HG03103 (cell line): ENCODE measurements at regions not wholly inside any gene's neighbourhood (a gene's known extent, or its start where the extent isn't known, plus 50 kb on each side); places are given as distances from the start of the nearest gene placed in this dataset.

Experiments
- ATAC-seq: cut with Tn5 transposase; IDR thresholded peaks from one replicate; pipeline ENCODE4 v1.9.1; 2021; ENCODE audit warnings: low read depth; ENCODE audit not compliant: unreplicated experiment

DNA sequence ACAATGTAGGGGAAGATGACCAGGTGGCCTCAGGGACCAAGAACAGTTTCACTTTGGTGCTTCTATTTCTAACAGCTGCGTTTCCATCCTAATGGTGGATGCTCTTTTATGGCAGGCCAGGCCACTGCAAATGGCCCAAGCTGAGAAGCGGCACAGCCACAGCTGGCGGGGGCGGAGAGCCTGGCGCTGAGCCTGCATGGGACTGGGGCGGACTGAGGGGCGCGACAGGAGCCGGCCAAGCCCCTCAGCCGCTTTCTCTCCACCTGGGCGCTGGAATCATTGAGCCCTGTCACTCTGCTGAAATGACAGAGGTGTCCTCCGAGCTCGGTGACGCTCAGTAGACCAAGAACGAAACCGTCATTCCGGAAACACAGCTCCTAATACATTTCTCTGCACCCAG, 317.3 kb upstream of the PDE4D start:
- no peak for ATAC-seq

DNA sequence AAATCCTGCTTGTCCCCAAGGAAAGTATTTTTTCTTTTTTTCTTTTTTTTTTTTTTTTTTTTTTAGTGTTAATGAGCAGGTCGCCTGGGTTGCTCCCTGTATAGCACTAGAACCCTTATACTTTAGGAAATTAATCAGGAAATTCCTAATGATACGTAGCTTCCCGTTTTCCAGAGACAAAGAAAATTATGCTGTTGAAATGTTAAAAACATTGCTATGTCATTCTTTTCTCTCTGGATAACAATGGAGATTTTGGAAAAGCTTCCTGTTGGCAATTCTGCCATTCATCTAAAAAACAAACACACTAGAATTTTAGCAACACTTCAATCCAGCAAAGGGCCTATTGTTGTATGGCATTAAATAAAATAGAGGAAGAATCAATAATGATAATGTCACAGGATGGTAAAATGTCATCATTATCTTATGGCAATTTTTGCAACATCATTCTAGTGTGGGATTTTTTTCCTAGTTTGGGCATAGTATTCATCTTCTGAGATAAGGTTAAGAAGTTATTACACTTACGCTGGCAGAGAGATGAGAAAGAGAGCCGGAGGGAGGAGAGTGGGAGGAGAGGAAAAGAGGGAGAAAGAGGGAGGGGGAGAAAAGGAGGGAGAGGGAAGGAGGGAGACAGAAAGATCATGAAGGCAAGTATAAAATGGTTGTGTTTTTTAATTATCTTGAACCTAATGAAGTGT, 315.8 kb upstream of the PDE4D start:
- no peak for ATAC-seq

DNA sequence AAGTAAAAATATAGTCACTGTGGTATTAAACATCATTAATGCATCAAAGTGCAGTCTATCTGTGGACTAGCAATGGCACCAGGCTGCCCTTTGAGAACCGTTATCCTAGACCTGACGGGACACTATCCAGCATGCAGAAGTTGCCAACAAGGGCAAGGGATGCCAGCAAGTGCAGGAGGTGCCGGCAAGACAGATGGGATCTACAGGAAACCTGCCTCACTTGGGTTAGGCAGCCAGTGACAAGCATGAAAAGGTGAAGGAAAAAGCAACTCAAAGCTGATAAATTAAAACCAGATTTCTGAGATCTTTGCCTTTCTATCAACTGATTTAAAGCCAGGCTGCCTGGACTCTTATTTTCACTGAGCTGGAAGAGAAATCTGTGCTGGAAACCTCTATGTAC, 315.2 kb upstream of the PDE4D start:
- ATAC-seq: no peak

DNA sequence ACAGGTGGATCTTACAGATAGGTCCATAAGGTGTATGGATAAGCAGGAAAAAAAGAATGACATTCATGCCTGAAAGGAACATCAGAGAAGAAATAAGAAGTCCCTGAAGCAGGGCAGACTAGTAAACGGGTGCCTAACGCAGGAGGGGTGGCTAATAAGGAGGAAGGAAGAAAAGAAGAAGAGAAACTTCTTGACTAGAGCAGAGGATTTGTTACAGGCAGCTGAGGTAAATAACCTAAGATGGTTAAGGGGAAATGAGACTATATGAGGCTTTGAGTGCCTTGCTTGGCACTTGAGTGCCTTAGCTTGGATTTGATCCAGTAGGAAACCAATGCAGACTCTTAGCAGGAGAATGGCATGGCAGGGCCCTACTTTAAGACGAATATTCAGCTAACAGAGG, 313.5 kb upstream of the PDE4D start:
- peak; percentile 96 for ATAC-seq

DNA sequence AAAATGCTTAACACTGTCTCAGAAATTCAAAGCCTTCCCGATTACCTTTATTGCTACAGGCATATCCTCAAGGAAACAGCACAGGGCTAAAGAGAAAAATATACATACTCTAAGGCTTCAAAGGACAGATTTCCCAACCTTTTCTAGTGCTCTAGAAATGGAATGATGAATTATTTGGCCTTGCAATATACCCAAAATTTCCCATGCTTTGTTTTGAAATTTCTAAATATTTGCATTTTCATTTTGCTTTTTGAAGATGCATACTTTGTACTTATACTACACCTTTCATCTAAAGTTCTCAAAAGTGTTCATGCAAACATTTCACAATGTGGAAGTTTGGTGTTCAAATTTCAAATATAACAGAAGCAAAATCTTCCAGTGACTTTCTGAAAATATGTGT, 312.7 kb upstream of the PDE4D start:
- no peak for ATAC-seq

DNA sequence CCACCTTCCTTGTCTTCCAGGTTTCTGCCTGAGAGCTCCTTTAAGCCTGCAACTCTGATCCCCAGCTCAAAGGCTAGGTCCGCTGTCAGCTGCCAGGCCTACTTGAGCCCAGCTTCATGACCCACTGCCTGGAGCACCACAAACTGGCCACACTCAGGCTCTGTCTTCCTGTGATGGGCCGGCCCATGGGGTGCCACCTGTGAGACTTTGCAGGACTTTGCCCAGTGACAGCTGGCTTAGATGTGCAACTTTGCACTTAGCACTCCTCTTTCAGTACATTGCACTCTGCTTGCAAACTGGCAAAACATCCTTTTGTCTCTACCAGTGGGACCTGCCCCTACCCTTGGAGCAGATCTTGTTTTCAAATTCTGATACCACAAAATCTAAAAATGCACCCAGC, 311.5 kb upstream of the PDE4D start:
- no peak for ATAC-seq

DNA sequence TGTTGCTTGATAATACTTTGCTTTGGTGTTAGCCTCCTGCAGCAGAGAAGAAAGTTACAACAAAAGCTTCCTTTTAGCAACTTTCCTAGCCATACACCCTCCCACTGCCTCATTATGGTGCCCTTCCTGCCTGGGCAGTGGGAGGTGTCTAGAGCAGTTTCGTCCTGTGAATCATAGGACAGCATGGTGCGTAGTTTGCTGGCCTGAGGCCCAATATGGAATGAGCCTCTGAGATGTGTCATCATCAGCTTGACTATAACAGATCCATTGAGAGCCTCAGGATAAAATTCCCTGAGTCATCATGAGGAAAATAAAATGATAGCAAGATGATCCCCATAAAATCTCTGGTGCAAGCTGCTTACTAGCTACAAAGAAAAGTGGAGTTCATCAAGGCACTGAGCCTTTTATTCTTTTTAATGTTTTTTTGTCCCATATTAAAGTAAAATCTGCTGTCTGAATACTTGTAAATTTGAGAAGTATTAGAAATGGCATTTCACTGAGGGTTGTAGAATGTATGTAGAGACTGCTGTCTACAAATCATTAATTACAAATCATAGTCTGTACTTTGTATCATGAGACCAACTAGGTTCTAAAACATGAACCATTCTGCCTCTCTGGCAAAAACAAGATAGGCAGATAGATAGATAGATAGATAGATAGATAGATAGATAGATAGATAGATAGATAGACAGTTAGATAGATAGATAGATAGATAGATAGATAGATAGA, 303.0 kb upstream of the PDE4D start:
- no peak for ATAC-seq

DNA sequence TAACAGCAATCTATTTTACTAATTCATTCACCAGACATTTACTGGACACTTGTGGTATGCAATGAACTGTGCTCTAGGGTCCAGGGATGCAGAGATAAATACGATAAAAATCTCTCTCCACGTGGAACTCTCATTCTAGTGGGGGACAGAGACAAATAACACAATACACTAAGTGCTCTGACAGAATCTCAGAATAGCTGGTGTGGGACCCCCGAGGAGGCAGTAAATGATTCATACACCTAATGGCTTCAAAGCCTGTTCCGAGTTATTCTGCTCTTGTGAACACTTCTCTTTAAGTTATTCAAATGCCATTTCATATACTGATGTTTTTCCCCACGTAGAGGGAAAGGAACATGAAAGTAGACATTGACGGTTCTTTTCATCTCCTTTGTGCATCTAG, 302.0 kb upstream of the PDE4D start:
- no peak for ATAC-seq

DNA sequence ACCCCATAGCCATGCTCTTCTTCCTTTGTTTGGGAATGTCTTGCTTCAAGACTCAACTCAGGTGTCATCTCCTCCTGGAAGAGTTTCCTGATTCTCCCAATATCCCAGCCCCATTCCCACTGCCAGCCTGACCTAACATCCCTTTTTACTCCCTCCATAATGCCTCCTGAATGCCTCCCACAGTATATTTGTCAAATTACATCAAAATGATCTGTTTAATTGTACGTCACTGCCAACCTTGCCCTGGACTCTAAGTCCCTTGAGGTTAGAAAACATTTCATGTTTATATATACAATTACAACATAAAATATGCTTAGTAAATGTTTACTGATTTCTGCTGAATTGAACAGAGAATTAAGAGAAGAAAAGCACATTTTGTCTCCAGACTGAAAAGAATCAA, 301.6 kb upstream of the PDE4D start:
- no peak for ATAC-seq

DNA sequence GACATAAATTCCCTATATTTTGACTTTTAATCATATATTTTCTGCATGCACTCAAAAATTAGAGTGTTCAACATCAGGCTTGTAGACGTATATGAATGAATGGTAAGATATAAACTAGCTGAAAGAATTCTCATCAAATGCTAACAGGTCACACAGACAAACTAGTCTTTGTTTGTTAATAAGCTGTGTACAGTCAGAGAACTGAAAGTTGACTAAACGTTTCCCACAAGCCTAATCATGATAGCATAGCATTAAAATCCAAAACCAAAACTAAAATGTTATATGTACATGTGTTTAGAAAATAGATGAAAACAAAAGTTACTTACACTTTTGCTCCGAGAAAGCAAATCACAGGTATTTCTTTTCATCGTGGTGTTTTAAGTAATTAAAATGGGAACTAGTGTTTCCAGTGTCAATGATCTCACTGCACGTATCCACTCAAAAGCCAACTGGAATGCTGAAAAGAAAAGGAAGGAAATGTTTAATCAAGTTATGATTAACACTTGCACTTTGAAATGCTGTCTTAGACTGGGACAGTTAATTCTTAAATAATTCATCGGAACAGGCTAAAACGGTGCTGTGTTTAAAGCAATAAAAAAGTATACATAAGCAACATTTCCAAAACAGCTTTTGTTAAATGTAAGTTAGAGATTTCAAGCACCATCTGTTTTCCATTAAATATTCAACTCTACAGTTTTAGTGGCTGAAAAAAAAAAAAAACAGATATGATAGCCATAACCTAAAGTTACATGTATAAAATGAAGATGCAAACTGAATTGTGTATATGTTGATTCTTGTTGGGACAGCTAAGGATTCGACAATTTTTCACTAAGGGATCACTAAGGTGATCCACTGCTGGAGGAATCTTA, 291.9 kb upstream of the PDE4D start:
- ATAC-seq: no peak

DNA sequence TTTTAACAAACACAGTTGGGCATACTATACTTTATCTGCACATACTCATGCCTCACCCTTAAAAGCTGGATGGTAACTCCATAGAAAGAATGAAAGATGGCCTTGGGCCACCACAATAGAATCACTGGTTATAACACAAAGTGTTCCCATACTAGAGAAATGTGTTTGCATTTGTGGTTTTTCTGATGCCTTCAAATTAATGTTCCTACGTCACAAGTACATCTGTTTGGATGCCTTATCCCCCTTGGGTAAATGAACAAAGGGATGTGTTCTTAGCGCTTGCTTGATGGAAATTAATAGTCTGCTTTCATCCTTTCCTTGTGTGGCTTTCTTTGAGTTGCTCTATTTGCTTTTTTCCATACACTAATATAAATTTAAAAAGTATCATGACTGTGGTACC, 291.1 kb upstream of the PDE4D start:
- no peak for ATAC-seq

DNA sequence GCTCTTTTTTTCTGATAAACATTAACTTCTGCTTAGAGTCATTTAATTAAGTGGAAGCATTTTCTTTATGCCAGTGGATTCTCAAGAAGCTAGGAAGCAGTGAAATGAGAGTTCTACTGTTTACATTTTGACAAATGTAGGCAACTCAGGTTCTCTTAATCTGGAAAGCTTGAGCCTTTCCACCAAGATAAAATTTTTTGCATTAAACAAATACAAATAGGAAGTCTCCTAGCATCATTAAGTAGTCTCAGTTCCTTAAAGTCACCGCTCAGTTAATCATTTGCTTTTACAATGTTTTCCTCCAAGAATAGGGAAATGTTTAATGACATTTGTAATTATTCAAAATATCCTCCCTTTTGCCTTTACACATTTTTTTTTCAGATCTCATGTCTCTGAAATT, 290.4 kb upstream of the PDE4D start:
- ATAC-seq: no peak

DNA sequence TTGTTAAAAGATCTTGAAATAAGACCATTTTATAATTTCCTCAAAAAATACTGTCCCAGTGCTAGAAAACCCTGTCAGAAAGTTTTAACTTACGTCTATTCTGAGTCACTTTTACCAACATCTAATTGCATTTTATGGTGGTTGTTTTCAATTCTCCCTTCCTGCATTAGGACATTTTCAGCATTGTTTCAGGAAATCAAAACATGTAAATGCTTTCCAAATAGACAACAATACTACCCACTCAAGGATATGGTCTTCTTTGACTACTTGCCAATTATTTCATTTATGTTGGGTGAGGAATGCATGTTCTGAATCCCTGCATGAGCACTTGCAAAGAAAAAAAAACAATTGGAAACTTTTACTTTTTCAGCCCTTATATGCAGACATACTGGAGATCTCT, 284.6 kb upstream of the PDE4D start:
- ATAC-seq: no peak

DNA sequence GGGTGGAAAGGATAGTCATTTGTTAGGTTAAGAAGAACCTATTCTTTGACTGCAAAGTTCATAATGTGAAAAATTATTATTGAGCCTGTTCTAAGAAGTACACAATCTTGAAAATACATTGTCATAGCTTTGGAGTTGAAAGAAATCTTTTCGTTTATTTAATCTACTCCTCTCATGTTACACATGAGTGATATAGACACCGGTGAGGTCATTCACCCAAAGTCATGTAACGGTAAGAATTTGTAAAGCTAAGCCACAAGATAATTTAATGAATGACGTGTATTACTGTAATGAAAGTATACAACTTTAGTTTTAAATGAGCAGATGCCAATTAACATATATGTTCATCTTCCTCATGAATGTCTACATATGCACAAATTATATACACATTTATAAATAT, 284.1 kb upstream of the PDE4D start:
- no peak for ATAC-seq

DNA sequence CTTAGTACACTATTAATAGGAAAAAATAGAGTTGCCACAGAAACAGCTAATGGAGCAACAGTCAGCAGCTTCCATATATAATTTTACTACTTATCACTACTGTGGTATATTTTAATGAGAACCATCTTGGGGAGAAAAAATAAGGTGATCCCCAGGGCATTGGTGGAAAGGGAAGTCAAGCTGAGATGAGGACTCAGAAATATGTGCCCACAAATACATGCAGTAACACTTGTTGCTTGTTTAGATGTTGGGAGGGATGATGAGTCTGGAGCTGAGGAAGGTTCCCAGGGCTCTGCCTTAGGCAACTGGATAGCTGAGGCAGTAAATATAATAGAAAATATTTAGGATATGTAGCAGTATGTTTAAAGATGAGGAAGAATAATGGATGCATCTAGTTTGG, 280.1 kb upstream of the PDE4D start:
- no peak for ATAC-seq

DNA sequence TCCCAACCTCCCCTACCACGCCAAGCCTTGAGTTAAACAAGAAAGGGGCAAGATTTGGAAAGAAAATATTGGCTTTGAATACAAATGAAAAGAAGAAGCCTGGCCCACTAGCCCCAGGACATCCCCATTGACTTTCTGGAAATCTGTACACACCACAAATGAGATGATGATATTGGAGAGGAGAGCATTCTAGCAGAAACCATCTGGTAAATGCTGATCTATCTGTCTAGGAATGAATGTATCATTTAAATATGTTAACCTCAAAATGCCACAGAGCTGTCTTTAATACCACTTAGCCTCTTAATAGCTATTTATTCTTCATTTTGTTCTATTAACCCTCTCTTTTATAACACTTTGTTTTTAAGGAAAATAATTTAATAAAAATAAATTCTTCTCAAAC, 270.2 kb upstream of the PDE4D start:
- no peak for ATAC-seq

DNA sequence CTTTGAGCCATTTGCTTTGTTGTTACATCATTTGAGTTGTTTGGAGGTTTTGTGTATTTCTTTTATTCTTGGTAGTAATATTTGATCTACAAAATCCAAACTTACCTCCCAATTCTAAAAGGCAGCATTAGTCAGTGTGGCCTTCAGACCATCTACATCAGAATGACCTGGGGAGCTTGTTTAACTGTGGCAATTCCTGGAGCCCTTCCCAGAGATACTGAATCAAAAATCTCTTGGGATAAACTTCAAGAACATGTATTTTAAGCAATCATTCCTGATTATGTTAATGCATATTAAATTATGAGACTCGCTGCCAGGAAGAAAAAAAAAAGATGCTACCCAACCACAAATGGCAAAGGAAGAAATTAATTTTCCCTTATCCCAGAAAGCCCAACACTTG, 268.9 kb upstream of the PDE4D start:
- no peak for ATAC-seq

DNA sequence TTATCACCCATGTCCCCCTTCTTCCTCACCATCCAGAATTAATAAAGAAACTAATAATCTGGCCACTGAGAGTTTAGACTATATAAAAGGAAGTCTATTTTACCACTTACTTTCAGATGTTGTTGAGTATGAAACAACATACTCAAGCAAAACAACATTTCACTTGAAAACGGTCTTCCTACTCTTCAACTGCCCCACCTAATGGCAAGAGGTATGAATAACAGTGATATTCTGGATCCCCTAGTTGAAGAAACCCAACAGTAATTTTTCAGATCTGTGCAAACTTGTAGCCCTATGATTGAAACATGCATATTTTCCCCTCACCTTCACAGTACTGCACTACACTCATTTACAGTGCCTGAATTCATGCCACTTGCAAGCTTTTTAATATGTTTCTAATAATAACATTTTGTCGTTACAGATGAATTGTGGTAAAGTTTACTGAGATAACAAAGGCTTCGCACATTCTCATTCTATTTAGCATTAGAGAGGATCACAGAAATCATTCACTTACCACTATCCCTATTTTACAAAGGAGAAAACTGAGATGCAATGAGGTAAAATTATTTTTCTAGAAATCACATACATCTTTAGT, 267.9 kb upstream of the PDE4D start:
- peak; percentile 74 for ATAC-seq

DNA sequence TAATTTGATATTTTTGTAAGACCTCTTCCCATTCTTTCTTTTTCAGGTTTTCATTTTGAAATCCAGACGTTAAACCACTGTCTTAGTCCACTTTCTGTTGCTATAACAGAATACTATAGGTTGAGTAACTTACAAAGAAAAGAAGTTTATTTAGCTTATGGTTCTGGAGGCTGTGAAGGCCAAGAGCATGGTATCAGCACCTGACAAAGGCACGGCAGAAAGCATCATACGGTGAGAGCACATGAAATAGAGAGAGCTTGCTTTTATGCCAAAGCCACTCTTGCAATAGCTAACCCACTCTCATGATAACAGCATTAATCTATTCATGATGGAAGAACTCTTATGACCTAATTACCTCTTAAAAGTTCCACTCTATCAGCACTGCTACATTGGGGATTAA, 255.6 kb upstream of the PDE4D start:
- ATAC-seq: no peak

DNA sequence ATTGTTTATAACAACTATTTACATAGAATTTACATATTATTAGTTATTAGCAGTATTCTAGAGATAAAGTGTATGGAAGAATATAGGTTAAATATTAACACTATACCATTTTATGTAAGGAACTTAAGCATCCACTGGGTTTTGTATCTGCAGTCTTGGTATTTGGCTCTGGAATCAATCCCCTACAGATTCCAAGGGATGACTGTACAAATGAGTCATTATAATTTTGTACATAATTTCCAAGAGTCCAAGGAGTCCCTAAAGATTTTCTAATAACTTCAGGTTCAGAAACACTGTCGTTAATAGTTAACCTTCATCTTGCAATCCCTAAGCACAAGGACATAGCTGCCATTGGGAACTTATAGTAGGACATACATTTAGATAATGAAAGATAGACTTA, 254.8 kb upstream of the PDE4D start:
- no peak for ATAC-seq

DNA sequence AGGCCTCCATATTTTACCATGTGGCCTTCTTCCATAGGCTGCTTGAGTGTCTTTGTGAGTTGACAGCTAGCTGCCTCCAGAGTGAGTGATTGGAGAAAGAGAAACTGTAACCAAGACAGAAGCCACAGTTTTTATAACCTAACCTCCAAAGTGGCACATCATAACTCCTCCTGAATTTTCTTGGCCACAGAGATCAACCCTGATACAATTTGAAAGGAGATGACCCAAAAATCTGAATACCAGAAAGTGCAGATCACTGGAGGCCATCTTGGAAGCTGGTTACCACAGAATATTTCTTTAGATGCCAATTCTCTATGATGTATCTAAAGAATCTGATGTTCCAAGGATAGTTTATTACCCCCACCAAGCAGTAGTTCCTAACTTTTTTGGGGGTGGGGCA, 254.3 kb upstream of the PDE4D start:
- no peak for ATAC-seq
